ENCODE measurements at regions not wholly inside any gene's neighbourhood (a gene's known extent, or its start where the extent isn't known, plus 50 kb on each side); places are given as distances from the start of the nearest gene placed in this dataset.

DNA sequence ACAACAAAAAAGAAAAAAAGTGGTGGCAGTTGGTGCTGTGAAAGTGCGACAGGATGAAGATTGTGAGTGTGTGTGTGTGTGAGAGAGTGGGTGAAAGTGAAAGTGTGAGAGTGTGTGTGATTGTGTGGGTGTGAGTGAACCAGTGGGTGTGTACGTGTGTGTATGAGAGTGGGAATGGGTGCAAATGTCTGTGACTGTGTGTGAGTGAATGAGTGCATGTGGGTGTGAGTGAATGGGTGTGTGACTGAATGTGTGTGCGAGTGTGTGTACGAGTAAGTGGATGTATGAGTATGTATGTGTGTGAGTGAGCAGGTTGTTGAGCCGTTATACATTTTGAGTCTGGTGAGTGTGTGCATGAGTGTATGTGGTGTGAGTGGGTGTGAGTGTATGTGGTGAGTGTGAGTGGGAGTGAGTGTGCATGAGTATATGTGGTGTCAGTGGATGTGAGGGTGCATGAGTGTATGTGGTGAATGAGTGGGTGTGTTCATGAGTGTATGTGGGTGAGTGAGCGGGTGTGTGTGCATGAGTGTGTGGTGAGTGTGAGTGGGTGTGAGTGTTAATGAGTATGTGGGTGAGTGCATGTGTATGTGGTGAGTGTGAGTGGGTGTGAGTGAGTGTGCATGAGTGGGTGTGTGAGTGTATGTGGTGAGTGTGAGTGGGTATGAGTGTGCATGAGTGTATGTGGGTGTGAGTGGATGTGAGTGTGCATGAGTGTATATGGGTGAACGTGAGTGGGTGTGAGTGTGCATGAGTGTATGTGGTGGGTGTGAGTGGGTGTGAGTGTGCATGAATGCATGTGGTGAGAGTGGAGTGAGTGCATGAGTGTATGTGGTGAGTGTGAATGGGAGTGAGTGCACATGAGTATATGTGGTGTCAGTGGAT, 69.3 kb upstream of the HPCAL1 start:
- Mint-ChIP-seq H3K4me3 (no peak overlapping the region), H3K4me1 (no peaks in the 10 kb centered on the region), H3K27ac (no peak overlapping the region), H3K27me3 (peaks cover 12% of the 10 kb centered on the region), H3K9me3 (ENCODE audit: insufficient read depth) (no peaks in the 10 kb centered on the region)
- no peaks in the 10 kb centered on the region for H3K4me1 ChIP-seq (ENCODE audit: control insufficient read depth in 2 of 2, insufficient read depth in 2 of 2, low read length in 2 of 2)
- no peak overlapping the region for H2AFZ ChIP-seq (ENCODE audit: insufficient read depth, low read depth, low read length, poor library complexity, severe bottlenecking)
- DNase-seq = no peak
- H3K27me3 ChIP-seq (replicated peaks in 1 of 4; ENCODE audit: control extremely low read depth in 1 of 4, control insufficient read depth in 3 of 4, insufficient read depth in 4 of 4, low read length in 3 of 4) = peaks cover 0 to 11% (median 2%) of the 10 kb centered on the region in 4 experiments
- ATAC-seq (ENCODE audit: low read depth) = no peak
- no peaks in the 10 kb centered on the region for H4K20me1 ChIP-seq (ENCODE audit: control insufficient read depth, insufficient read depth, low read length, poor library complexity, severe bottlenecking)
- H3K36me3 ChIP-seq (replicated peaks in 1 of 2; ENCODE audit: control extremely low read depth in 1 of 2, control insufficient read depth in 1 of 2, extremely low read depth in 1 of 2, insufficient read depth in 2 of 2, low read length in 1 of 2) = no peaks in the 10 kb centered on the region
- peaks cover 0 to 9% (median 0%) of the 10 kb centered on the region in 3 donors for H3K9me3 ChIP-seq (ENCODE audit: control extremely low read depth in 1 of 3, control insufficient read depth in 2 of 3, insufficient read depth in 1 of 3, low read length in 2 of 3)
- H3K79me2 ChIP-seq (ENCODE audit: control insufficient read depth, insufficient read depth, low read length) = no peaks in the 10 kb centered on the region
- 95% methylated on average over 7 of the region's 7 CpGs for WGBS (ENCODE audit: insufficient coverage)
- ChIA-PET POLR2A (no interaction called here), CTCF (interaction anchor here (0.7 kb wide), 1 partner anchor 576 kb away, joined by 3 read pairs; no protein-coding TSS in a partner anchor)
- H3K27ac ChIP-seq (ENCODE audit: low read length in 2 of 2) = no peak overlapping the region
- H3K4me3 ChIP-seq (ENCODE audit: control extremely low read depth in 1 of 5, extremely low read depth in 1 of 5, insufficient read depth in 1 of 5, low read depth in 2 of 5, low read length in 4 of 5) = no peak overlapping the region
- TF ChIP-seq, protein P1, sequence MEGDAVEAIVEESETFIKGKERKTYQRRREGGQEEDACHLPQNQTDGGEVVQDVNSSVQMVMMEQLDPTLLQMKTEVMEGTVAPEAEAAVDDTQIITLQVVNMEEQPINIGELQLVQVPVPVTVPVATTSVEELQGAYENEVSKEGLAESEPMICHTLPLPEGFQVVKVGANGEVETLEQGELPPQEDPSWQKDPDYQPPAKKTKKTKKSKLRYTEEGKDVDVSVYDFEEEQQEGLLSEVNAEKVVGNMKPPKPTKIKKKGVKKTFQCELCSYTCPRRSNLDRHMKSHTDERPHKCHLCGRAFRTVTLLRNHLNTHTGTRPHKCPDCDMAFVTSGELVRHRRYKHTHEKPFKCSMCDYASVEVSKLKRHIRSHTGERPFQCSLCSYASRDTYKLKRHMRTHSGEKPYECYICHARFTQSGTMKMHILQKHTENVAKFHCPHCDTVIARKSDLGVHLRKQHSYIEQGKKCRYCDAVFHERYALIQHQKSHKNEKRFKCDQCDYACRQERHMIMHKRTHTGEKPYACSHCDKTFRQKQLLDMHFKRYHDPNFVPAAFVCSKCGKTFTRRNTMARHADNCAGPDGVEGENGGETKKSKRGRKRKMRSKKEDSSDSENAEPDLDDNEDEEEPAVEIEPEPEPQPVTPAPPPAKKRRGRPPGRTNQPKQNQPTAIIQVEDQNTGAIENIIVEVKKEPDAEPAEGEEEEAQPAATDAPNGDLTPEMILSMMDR (IDR thresholded peaks at IDR 0.05) = no peak
- H3K9ac ChIP-seq (ENCODE audit: low read length) = no peak overlapping the region
- H3K4me2 ChIP-seq (replicated peaks; ENCODE audit: low read depth, low read length, poor library complexity, severe bottlenecking) = no peak overlapping the region
- intact Hi-C loops (cut with micrococcal nuclease) = no loop called here

DNA sequence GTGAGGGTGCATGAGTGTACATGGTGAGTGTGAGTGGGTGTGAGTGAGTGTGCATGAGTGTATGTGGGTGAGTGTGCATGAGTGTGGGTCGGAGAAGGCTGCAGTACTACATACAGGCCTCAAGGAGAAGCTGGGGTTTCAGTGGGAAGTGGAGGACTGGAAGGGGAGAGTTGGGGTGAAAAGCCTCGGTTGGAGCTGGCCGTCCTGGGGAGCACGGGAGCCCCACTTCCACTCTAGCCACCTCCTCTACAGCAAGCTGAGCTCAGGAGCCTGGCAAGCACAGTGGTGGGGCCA, 68.7 kb upstream of the HPCAL1 start:
- Histone ChIP-seq H3K79me2 (ENCODE audit: control insufficient read depth, insufficient read depth, low read length) (no peaks in the 10 kb centered on the region), H3K36me3 (replicated peaks in 1 of 2; ENCODE audit: control extremely low read depth in 1 of 2, control insufficient read depth in 1 of 2, extremely low read depth in 1 of 2, insufficient read depth in 2 of 2, low read length in 1 of 2) (no peaks in the 10 kb centered on the region), H3K9me3 (ENCODE audit: control extremely low read depth in 1 of 3, control insufficient read depth in 2 of 3, insufficient read depth in 1 of 3, low read length in 2 of 3) (peaks cover 0 to 9% (median 0%) of the 10 kb centered on the region in 3 donors), H2AFZ (ENCODE audit: insufficient read depth, low read depth, low read length, poor library complexity, severe bottlenecking) (no peak overlapping the region), H3K4me1 (ENCODE audit: control insufficient read depth in 2 of 2, insufficient read depth in 2 of 2, low read length in 2 of 2) (no peaks in the 10 kb centered on the region), H3K27me3 (replicated peaks in 1 of 4; ENCODE audit: control extremely low read depth in 1 of 4, control insufficient read depth in 3 of 4, insufficient read depth in 4 of 4, low read length in 3 of 4) (peaks cover 0 to 12% (median 2%) of the 10 kb centered on the region in 4 experiments), H3K27ac (ENCODE audit: low read length in 2 of 2) (no peak overlapping the region), H3K4me3 (ENCODE audit: control extremely low read depth in 1 of 5, extremely low read depth in 1 of 5, insufficient read depth in 1 of 5, low read depth in 2 of 5, low read length in 4 of 5) (no peak overlapping the region), H4K20me1 (ENCODE audit: control insufficient read depth, insufficient read depth, low read length, poor library complexity, severe bottlenecking) (no peaks in the 10 kb centered on the region), H3K4me2 (replicated peaks; ENCODE audit: low read depth, low read length, poor library complexity, severe bottlenecking) (no peak overlapping the region), H3K9ac (ENCODE audit: low read length) (no peak overlapping the region)
- Mint-ChIP-seq H3K27me3 (peaks cover 12% of the 10 kb centered on the region), H3K4me1 (no peaks in the 10 kb centered on the region), H3K4me3 (no peak overlapping the region), H3K9me3 (ENCODE audit: insufficient read depth) (no peaks in the 10 kb centered on the region), H3K27ac (no peak overlapping the region)
- ChIA-PET CTCF (no interaction called here), POLR2A (no interaction called here)
- TF ChIP-seq EZH2 (IDR thresholded peaks at IDR 0.05; ENCODE audit: borderline replicate concordance, insufficient read depth, low read depth, low read length, poor library complexity, severe bottlenecking) = no peak
- TF ChIP-seq, protein P1 (IDR thresholded peaks at IDR 0.05) = no peak
- 79% methylated on average over 2 of the region's 4 CpGs for WGBS (ENCODE audit: insufficient coverage)
- DNase-seq (no peak), ATAC-seq (ENCODE audit: low read depth) (no peak)
- intact Hi-C loops (cut with micrococcal nuclease) = no loop called here

Measured in B cell (primary cell).